ENCODE measurements at regions not wholly inside any gene's neighbourhood (a gene's known extent, or its start where the extent isn't known, plus 50 kb on each side); places are given as distances from the start of the nearest gene placed in this dataset.

GRCh38 chr11:80240245-80240644 is 799.4 kb upstream of the TENM4 start:
- TF ChIP-seq CTCF (IDR thresholded peaks at IDR 0.05) = no peak
- no peak for TF ChIP-seq POLR2AphosphoS5 (IDR thresholded peaks at IDR 0.05; ENCODE audit: low read depth, low read length)
- TF ChIP-seq SIN3A (IDR thresholded peaks at IDR 0.05; ENCODE audit: borderline replicate concordance, insufficient read depth, low read depth, low read length) = no peak
- no peak for TF ChIP-seq REST (IDR thresholded peaks at IDR 0.05; ENCODE audit: insufficient read depth in 1 of 2, low read depth in 2 of 2, low read length in 1 of 2)

All from Panc1 (cell line).